ENCODE measurements at regions not wholly inside any gene's neighbourhood (a gene's known extent, or its start where the extent isn't known, plus 50 kb on each side); places are given as distances from the start of the nearest gene placed in this dataset.

DNA sequence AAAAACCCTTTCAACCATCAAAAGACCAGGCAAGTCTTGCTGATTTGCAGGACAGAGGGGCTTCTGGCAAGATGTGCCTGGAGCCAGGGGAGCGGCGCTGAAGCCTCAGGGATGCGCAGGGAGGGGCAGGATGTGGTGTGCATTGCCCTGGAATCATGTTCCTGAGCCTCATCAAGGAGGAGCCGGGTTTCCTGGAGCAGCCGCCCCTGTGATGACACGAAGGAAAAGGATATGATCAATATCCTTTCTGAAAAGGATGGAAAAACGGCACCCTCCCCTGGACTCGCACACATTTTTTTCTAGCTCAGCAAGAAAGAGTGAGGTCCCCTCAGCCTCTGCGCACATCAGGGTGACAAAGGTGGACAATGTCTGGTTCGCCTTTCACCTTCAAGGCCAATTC, 173.1 kb upstream of the SSTR4 start:
- WGBS, 2 donors: 88% methylated on average over 10 of the region's 10 CpGs
- no peak overlapping the region for H3K4me3 ChIP-seq
- TF ChIP-seq POLR2AphosphoS5 (IDR thresholded peaks at IDR 0.05): no peak
- no peak for TF ChIP-seq POLR2A (IDR thresholded peaks at IDR 0.05)
- no peak for TF ChIP-seq EP300 (IDR thresholded peaks at IDR 0.05)
- TF ChIP-seq, protein P1, sequence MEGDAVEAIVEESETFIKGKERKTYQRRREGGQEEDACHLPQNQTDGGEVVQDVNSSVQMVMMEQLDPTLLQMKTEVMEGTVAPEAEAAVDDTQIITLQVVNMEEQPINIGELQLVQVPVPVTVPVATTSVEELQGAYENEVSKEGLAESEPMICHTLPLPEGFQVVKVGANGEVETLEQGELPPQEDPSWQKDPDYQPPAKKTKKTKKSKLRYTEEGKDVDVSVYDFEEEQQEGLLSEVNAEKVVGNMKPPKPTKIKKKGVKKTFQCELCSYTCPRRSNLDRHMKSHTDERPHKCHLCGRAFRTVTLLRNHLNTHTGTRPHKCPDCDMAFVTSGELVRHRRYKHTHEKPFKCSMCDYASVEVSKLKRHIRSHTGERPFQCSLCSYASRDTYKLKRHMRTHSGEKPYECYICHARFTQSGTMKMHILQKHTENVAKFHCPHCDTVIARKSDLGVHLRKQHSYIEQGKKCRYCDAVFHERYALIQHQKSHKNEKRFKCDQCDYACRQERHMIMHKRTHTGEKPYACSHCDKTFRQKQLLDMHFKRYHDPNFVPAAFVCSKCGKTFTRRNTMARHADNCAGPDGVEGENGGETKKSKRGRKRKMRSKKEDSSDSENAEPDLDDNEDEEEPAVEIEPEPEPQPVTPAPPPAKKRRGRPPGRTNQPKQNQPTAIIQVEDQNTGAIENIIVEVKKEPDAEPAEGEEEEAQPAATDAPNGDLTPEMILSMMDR (IDR thresholded peaks at IDR 0.05): no peak
- peak overlapping the region in 1 of 4 donors; percentile 32 for H3K27ac ChIP-seq
- H3K4me1 ChIP-seq: no peaks in the 10 kb centered on the region
- H3K9me3 ChIP-seq: no peaks in the 10 kb centered on the region
- H3K27me3 ChIP-seq: no peaks in the 10 kb centered on the region
- DNase-seq: no peak
- intact Hi-C loops (cut with DNase I): no loop called here
- H3K36me3 ChIP-seq: no peaks in the 10 kb centered on the region

DNA sequence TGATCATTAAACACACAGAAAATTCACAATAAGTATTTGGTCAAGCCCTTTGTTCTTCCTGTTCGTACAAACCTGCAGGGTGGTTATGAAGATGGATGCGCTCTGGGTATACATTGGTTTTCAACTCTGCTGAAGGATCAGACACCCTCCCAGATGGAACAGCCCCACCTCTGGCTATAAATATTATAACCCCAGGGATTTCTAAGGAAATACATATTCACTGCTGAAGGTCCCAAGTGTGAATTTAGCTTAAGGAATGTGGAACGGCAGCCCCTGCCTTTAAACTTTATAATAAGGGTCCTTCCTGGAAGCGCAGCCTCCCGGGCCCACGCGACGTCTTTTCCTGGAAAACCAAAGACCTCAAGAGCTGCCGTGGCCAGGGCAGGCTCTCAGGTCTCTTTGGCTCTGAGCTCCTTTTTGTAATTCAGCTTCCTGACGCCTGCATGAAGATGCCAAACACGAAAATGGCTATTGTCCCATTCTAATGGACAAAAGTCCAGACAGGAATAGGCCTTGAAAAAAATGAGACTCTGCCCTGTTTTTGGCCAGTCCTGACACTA, 172.4 kb upstream of the SSTR4 start:
- Histone ChIP-seq H3K36me3 (no peaks in the 10 kb centered on the region), H3K9me3 (no peaks in the 10 kb centered on the region), H3K4me1 (no peaks in the 10 kb centered on the region), H3K27ac (peak overlapping the region in 1 of 4 donors; percentile 27), H3K4me3 (no peak overlapping the region), H3K27me3 (no peaks in the 10 kb centered on the region)
- 79 to 83% methylated on average over 11 of the region's 11 CpGs for WGBS, 2 donors
- TF ChIP-seq EP300 (IDR thresholded peaks at IDR 0.05) (no peak), POLR2A (IDR thresholded peaks at IDR 0.05) (no peak), POLR2AphosphoS5 (IDR thresholded peaks at IDR 0.05) (no peak)
- TF ChIP-seq, protein P1 (IDR thresholded peaks at IDR 0.05): no peak
- no peak for DNase-seq
- intact Hi-C loops (cut with DNase I): no loop called here

DNA sequence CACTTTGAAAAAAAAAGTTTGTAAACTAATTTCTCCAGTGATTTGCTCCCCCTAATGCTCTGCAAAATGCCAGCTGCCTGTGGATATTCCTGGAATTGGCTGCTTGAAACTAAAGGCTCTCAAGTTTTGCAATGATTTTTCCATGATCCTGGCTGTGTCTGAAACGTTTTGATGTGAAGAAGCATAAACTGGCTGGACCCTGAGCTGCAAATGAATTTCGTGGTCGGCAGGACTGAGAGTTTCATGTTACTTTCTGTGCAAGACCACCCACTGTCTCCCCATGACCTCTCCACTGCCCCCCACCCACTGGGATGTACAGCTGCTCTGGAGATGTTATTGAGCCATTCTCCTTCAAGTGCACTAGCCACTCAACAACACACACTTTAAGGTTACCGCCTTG, 171.3 kb upstream of the SSTR4 start:
- no peaks in the 10 kb centered on the region for H3K9me3 ChIP-seq
- intact Hi-C loops (cut with DNase I): no loop called here
- H3K27me3 ChIP-seq: no peaks in the 10 kb centered on the region
- no peak overlapping the region for H3K4me3 ChIP-seq
- H3K4me1 ChIP-seq: no peaks in the 10 kb centered on the region
- TF ChIP-seq, protein P1 (IDR thresholded peaks at IDR 0.05): no peak
- TF ChIP-seq POLR2AphosphoS5 (IDR thresholded peaks at IDR 0.05) (no peak), EP300 (IDR thresholded peaks at IDR 0.05) (no peak), POLR2A (IDR thresholded peaks at IDR 0.05) (no peak)
- DNase-seq: no peak
- no peak overlapping the region for H3K27ac ChIP-seq
- WGBS, 2 donors: 41 to 57% methylated on average over 4 of the region's 4 CpGs
- no peaks in the 10 kb centered on the region for H3K36me3 ChIP-seq

DNA sequence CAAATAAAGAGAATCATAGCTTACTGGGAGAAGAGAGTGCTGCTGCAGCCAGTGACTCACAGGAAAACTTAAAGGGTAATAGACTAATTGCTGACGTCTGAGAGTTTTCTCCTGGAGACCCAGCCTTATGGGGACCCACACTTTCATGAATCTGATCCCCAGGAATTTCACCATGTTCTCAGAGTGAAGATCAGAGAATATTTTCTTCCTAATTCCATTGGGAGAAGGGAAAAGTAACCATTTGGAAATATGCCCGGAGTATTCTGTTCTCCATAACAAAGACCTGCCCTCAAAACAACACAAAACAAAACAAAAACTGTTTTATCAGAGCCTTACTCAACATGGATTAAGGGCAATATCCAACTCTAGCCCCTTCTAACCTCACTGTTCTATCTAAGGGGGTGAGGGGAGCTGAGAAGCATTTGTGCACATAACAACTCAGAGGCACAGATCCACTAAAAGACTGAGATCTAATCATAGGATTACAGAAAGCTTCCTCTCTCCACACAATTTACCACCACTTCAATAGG, 168.2 kb upstream of the SSTR4 start:
- intact Hi-C loops (cut with DNase I): no loop called here
- Histone ChIP-seq H3K4me3 (no peak overlapping the region), H3K9me3 (no peaks in the 10 kb centered on the region), H3K27me3 (no peaks in the 10 kb centered on the region), H3K36me3 (no peaks in the 10 kb centered on the region), H3K27ac (no peak overlapping the region), H3K4me1 (no peaks in the 10 kb centered on the region)
- WGBS, 2 donors: 49 to 69% methylated on average over 2 of the region's 2 CpGs
- TF ChIP-seq EP300 (IDR thresholded peaks at IDR 0.05) (no peak), POLR2A (IDR thresholded peaks at IDR 0.05) (no peak), POLR2AphosphoS5 (IDR thresholded peaks at IDR 0.05) (no peak)
- TF ChIP-seq, protein P1 (IDR thresholded peaks at IDR 0.05): no peak
- DNase-seq: no peak

DNA sequence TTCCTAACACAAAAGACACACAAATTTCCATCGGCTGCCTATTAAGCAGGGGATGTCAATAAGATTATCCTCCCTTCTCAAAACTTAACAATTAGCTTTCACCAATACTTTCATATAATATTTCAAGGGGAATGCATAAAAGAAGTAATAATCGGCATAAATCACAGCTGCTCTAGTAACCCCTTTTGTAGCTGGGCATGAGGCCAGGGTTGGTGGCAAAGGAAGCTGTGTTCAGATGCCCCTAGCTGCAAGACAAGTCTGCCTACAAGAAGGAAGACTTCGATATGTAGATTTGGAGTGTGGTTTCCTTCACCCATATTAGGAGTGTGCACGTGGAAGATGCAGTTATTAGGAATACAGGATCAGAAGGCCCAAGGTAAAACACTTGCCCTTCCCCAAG, 156.9 kb upstream of the SSTR4 start:
- WGBS, 2 donors: 72 to 81% methylated on average over 4 of the region's 4 CpGs
- H3K36me3 ChIP-seq: no peaks in the 10 kb centered on the region
- no peak overlapping the region for H3K4me3 ChIP-seq
- TF ChIP-seq EP300 (IDR thresholded peaks at IDR 0.05): no peak
- TF ChIP-seq, protein P1 (IDR thresholded peaks at IDR 0.05): no peak
- no peak for TF ChIP-seq POLR2AphosphoS5 (IDR thresholded peaks at IDR 0.05)
- TF ChIP-seq POLR2A (IDR thresholded peaks at IDR 0.05): no peak
- DNase-seq: no peak
- no peaks in the 10 kb centered on the region for H3K4me1 ChIP-seq
- no peaks in the 10 kb centered on the region for H3K27me3 ChIP-seq
- H3K9me3 ChIP-seq: no peaks in the 10 kb centered on the region
- intact Hi-C loops (cut with DNase I): no loop called here
- no peak overlapping the region for H3K27ac ChIP-seq

Data from sigmoid colon (tissue), 6 donors.